ENCODE measurements at regions not wholly inside any gene's neighbourhood (a gene's known extent, or its start where the extent isn't known, plus 50 kb on each side); places are given as distances from the start of the nearest gene placed in this dataset.

DNA sequence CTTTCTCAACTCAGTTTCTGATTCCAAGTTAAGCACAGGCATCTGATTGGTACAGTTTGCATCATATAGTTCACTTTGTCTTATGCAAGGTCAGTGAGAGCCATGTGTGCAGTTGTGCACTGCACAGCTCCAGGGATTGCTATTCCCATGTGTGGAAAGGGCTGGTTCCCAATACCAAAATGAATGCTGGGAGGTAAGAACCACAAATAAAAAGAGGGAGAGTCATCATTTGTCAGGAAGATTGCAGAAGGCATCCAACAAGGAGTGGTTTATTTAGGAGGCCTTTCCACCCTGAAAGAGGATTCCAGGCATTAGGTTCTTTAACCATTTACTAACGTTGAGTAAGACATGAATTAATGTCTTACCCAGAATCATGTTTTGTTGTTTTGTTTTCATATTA, 141.2 kb upstream of the ST6GAL2 start:
- Mint-ChIP-seq H3K27ac (no peak overlapping the region), H3K9me3 (peaks cover 7% of the 10 kb centered on the region), H3K4me1 (ENCODE audit: low read depth) (no peaks in the 10 kb centered on the region), H3K4me3 (no peak overlapping the region), H3K36me3 (ENCODE audit: low read depth) (no peaks in the 10 kb centered on the region), H3K27me3 (no peaks in the 10 kb centered on the region)
- TF ChIP-seq, protein P1, sequence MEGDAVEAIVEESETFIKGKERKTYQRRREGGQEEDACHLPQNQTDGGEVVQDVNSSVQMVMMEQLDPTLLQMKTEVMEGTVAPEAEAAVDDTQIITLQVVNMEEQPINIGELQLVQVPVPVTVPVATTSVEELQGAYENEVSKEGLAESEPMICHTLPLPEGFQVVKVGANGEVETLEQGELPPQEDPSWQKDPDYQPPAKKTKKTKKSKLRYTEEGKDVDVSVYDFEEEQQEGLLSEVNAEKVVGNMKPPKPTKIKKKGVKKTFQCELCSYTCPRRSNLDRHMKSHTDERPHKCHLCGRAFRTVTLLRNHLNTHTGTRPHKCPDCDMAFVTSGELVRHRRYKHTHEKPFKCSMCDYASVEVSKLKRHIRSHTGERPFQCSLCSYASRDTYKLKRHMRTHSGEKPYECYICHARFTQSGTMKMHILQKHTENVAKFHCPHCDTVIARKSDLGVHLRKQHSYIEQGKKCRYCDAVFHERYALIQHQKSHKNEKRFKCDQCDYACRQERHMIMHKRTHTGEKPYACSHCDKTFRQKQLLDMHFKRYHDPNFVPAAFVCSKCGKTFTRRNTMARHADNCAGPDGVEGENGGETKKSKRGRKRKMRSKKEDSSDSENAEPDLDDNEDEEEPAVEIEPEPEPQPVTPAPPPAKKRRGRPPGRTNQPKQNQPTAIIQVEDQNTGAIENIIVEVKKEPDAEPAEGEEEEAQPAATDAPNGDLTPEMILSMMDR (IDR thresholded peaks at IDR 0.05) = no peak
- Histone ChIP-seq H3K4me1 (ENCODE audit: insufficient read depth, low read length) (no peaks in the 10 kb centered on the region), H3K27ac (ENCODE audit: low read depth in 1 of 2, low read length in 2 of 2) (no peak overlapping the region), H3K27me3 (ENCODE audit: control insufficient read depth in 1 of 2, insufficient read depth in 2 of 2, low read length in 2 of 2) (no peaks in the 10 kb centered on the region), H3K4me3 (ENCODE audit: low read length) (no peak overlapping the region), H3K9me3 (ENCODE audit: control insufficient read depth in 1 of 2, insufficient read depth in 1 of 2, low read length in 2 of 2) (no peaks in the 10 kb centered on the region), H3K36me3 (ENCODE audit: insufficient read depth, low read length) (no peaks in the 10 kb centered on the region)
- ATAC-seq (ENCODE audit: poor library complexity) (no peak), DNase-seq (no peak)
- intact Hi-C loops (cut with DNase I, micrococcal nuclease) = no loop called here
- ChIA-PET CTCF (no interaction called here), POLR2A (no interaction called here)

DNA sequence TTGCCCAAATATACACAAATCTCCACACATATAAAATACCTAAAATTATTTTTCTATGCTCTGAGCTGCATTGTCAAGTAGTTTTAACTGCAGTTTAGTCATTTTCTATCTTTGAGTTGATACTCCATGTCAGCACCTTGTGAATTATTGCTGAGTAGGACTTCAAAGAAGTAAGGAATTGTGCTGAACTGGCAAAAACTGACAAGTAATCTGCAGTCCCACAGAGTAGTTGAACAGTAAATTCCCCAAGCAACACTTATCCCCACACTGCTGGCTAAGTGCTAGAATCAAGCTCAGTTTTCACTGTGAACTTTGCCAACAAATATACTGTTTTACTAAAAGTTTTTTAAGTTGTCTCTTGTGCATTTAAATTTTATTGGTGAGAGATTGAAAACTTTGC, 141.8 kb upstream of the ST6GAL2 start:
- TF ChIP-seq, protein P1 (IDR thresholded peaks at IDR 0.05) = no peak
- H3K27me3 ChIP-seq (ENCODE audit: control insufficient read depth in 1 of 2, insufficient read depth in 2 of 2, low read length in 2 of 2) = no peaks in the 10 kb centered on the region
- ATAC-seq (ENCODE audit: poor library complexity) (no peak), DNase-seq (no peak)
- POLR2A ChIA-PET = no interaction called here
- H3K4me3 ChIP-seq (ENCODE audit: low read length) = no peak overlapping the region
- peaks cover 7% of the 10 kb centered on the region for H3K9me3 Mint-ChIP-seq
- H3K36me3 Mint-ChIP-seq (ENCODE audit: low read depth) = no peaks in the 10 kb centered on the region
- H3K9me3 ChIP-seq (ENCODE audit: control insufficient read depth in 1 of 2, insufficient read depth in 1 of 2, low read length in 2 of 2) = no peaks in the 10 kb centered on the region
- CTCF ChIA-PET = no interaction called here
- H3K27ac Mint-ChIP-seq = no peak overlapping the region
- H3K27me3 Mint-ChIP-seq = no peaks in the 10 kb centered on the region
- no peak overlapping the region for H3K4me3 Mint-ChIP-seq
- H3K4me1 Mint-ChIP-seq (ENCODE audit: low read depth) = no peaks in the 10 kb centered on the region
- no peaks in the 10 kb centered on the region for H3K4me1 ChIP-seq (ENCODE audit: insufficient read depth, low read length)
- H3K36me3 ChIP-seq (ENCODE audit: insufficient read depth, low read length) = no peaks in the 10 kb centered on the region
- intact Hi-C loops (cut with DNase I, micrococcal nuclease) = no loop called here
- H3K27ac ChIP-seq (ENCODE audit: low read depth in 1 of 2, low read length in 2 of 2) = no peak overlapping the region

DNA sequence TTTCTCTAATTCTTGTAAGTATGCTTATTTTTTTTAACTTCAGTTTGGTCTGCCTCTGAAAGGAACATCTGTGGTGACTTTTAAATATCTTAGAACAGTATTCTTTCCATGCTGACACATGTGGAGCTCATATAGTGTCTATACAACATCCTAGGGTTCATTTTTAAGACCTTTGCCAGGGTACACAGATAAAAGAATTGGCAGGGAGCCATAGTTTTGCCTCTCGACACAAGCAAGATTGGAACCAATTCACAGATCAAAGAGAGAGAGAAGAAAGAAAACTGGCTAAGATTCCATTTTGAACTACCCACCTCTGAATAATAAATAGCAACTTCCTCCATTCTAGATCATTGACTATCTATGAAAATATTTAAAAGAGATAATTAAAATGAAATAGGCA, 142.7 kb upstream of the ST6GAL2 start:
- H3K36me3 Mint-ChIP-seq (ENCODE audit: low read depth) = no peaks in the 10 kb centered on the region
- H3K27me3 Mint-ChIP-seq = no peaks in the 10 kb centered on the region
- H3K9me3 Mint-ChIP-seq = peaks cover 7% of the 10 kb centered on the region
- H3K27ac Mint-ChIP-seq = no peak overlapping the region
- POLR2A ChIA-PET = no interaction called here
- DNase-seq (no peak), ATAC-seq (ENCODE audit: poor library complexity) (no peak)
- intact Hi-C loops (cut with DNase I, micrococcal nuclease) = no loop called here
- no peaks in the 10 kb centered on the region for H3K27me3 ChIP-seq (ENCODE audit: control insufficient read depth in 1 of 2, insufficient read depth in 2 of 2, low read length in 2 of 2)
- H3K9me3 ChIP-seq (ENCODE audit: control insufficient read depth in 1 of 2, insufficient read depth in 1 of 2, low read length in 2 of 2) = no peaks in the 10 kb centered on the region
- no peak overlapping the region for H3K27ac ChIP-seq (ENCODE audit: low read depth in 1 of 2, low read length in 2 of 2)
- no peaks in the 10 kb centered on the region for H3K36me3 ChIP-seq (ENCODE audit: insufficient read depth, low read length)
- no peaks in the 10 kb centered on the region for H3K4me1 ChIP-seq (ENCODE audit: insufficient read depth, low read length)
- CTCF ChIA-PET = no interaction called here
- H3K4me3 ChIP-seq (ENCODE audit: low read length) = no peak overlapping the region
- TF ChIP-seq, protein P1 (IDR thresholded peaks at IDR 0.05) = no peak
- H3K4me3 Mint-ChIP-seq = no peak overlapping the region
- H3K4me1 Mint-ChIP-seq (ENCODE audit: low read depth) = no peaks in the 10 kb centered on the region
